HT1080 (cell line): ENCODE measurements at regions not wholly inside any gene's neighbourhood (a gene's known extent, or its start where the extent isn't known, plus 50 kb on each side); places are given as distances from the start of the nearest gene placed in this dataset.
"Not testable (repeated sequence)": the region's sequence is repeated elsewhere in the genome, so short reads cannot be mapped to it uniquely, and the experiment has no call there.

Source experiments
- DNase-seq: peaks from one replicate; pipeline ENCODE4 v3.0.0-alpha.2; 2015; ENCODE audit warnings: low read depth

DNA sequence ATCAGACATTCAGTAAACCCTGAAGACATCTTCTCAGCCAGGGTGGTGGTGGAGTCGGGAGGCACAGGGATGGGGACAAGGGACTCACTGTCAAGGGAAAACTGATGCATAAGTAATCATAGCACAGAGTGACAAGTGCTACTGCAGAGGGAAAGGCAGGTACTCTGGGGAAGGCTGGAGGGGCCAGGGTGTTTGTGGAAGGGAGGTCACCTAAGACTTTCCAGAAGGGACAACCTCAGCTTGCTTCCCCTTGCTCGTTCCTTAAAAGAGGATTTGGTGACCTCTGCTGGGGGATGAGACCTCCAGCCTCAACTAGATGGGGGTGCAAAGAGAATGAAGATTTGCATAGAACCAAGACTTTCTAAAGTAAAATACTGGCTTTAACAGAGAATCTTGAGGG lies 99.5 kb downstream of the SLC4A3 start:
- no peak for DNase-seq

GRCh38 chr2:219727771-219728429 lies 100.5 kb downstream of the SLC4A3 start:
- DNase-seq = no peak

GRCh38 chr2:219728991-219729487 lies 101.6 kb downstream of the SLC4A3 start:
- DNase-seq = no peak

GRCh38 chr2:219731173-219731572 lies 103.7 kb downstream of the SLC4A3 start:
- no peak for DNase-seq

DNA sequence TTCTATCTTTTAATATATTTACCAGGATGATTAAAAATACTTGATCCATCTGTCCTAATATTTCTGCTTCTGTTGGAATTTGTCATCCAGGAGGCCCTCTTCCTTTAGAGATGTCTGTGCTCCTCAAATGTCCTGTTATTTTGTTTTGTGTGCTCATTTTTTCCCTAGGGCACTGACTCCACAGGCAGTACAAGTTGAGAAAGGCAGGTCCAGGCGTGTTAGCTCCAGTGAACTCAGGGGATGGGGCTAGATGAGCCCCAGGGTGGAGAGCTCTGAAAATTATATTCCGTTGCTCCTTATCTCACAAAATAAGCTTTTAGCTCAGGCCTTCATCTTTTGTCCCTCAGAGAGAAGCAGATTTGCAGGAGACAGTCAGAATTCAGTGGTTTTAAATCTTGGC lies 105.7 kb downstream of the SLC4A3 start:
- DNase-seq = no peak

- no peak for DNase-seq
Observed at GRCh38 chr2:219733746-219734145, 106.3 kb downstream of the SLC4A3 start.

DNA sequence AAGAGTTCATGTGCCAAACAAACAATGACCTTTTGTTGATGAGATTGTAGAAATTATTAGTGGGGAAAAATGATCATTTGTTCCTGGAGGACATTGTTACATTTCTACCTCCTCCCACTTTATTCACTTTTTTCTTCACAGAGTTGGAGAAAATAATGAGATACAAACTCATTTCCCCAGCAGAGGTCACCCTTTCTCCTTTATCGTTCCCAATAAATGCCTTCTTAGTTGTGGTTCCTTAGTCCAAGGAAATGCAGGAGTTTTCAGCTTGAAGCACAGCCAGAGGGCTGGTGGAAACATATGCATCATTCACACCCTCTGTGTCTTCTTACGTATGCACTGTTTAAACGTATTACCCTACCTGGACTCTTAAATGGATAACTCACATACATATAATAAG lies 108.8 kb downstream of the SLC4A3 start:
- peak; percentile 76 for DNase-seq

- DNase-seq = no peak
Observed at GRCh38 chr2:219737270-219737691, 109.9 kb downstream of the SLC4A3 start.

GRCh38 chr2:219739066-219739465 lies 111.6 kb downstream of the SLC4A3 start:
- no peak for DNase-seq

GRCh38 chr2:219739866-219740440 lies 112.5 kb downstream of the SLC4A3 start:
- no peak for DNase-seq

DNA sequence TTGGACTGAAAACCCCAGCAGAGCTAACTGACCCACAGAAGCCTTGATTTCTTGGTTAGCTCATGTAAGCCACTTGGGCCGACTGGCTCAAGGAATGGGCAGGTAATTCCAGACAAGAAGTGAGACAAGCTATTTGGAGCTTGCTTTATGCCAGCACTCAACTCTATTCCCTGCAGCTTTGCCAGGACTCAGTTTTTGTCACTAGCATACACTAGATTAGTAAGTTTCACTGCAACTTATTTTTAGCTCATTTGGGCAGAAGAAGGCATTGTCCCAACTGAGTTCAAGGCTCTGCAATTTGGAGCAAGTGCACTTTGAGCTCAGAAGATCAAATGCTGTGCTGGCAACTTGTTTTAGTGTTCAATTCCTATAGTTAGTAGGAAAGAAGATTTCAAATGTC lies 116.1 kb downstream of the SLC4A3 start:
- no peak for DNase-seq

- no peak for DNase-seq
Observed at GRCh38 chr2:219744066-219744465, 116.6 kb downstream of the SLC4A3 start.

- DNase-seq = no peak
Observed at GRCh38 chr2:219744600-219744999, 117.2 kb downstream of the SLC4A3 start.

GRCh38 chr2:219747637-219748036 lies 120.2 kb downstream of the SLC4A3 start:
- no peak for DNase-seq

- DNase-seq = no peak
Observed at GRCh38 chr2:219748671-219749570, 121.5 kb downstream of the SLC4A3 start.

- not testable (repeated sequence) for DNase-seq
Observed at GRCh38 chr2:219751121-219751520, 123.7 kb downstream of the SLC4A3 start.

- DNase-seq = no peak
Observed at GRCh38 chr2:219752726-219753125, 125.3 kb downstream of the SLC4A3 start.

DNA sequence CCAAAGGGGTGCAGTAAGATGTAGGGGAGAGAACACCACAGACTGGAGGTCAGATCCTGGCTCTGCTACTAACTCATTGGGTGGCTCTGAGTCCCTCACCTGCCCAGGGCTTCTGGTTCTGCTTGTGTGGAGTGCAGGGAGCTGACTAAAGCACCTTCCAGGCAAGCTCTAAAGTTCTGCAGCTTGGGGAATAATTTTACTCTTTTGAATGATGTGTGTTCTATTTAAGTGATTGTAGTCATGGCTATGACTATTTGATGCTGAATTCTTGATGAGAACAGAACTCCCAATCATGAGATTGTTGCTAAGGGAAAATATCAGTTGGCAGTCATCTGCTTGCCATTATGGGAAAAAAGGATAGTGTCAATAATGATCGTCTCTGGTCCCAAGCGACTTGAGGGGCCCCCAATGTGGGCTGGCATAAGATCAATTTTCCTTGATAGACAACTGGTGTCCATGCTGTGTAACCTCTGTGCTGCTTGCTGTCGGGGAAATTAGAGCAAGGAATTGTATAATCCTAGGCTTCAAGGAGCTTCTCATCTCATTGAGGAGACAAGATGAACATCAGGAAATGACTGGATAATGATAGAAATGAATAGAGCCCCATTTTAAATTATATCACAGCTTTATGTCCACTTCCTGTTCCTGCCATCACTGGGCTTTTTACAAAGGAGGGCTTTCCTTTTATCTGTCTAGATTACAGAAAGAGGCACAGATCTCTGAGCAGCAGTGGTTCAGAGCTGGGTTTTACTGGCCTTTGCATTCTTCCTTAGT lies 131.7 kb downstream of the SLC4A3 start:
- DNase-seq = no peak

DNA sequence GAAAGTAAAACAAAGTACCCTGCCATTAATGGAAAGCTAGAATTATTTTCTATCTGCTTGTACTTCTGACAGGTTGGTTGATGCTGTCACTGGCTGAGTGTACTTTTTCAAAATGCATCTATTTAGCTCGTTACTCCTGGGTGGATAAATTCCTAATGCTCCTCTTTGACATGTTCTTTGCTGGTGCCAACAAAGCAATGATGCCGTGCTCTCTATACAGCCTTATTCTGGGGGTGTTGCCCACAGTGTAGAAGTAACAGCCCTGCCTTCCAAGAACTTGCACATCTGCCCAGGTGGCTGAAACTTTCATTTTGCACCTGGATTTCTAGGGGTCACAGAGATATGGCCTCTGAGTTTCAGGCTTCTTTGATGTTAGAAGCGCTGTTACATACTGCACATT lies 132.4 kb downstream of the SLC4A3 start:
- DNase-seq = no peak

DNA sequence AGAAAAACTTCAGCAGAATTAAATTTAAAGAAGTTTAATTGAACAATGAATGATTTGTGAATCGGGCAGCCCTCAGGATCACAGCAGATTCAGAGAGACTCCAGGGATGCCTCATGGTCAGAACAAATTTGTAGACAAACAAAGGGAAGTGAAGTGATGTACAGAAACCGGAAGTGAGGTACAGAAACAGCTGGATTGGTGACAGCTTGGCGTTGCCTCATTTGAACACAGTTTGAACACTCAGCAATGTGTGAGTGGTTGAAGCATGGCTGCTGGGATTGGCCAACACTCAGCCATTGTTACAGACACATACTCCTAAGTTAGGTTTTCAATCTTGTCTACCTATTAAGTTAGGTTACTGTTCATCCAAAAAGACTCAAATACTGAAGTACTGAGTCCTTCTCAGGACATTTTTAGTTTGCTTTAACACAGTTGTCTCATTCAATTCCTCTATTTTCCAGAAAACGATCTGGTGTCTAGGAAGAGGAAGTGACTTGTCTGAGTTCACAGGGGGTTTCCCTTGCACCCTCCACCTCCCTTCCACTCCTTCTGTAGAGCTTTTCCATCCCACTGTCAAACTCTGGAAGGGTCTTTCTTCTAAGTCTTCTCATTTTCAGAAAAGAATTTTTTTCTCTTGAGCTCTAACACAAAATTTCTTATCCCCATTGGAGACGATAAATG lies 137.9 kb downstream of the SLC4A3 start:
- DNase-seq = peak; percentile 16

- no peak for DNase-seq
Observed at GRCh38 chr2:219766658-219767057, 139.2 kb downstream of the SLC4A3 start.
